ENCODE measurements at regions not wholly inside any gene's neighbourhood (a gene's known extent, or its start where the extent isn't known, plus 50 kb on each side); places are given as distances from the start of the nearest gene placed in this dataset.
A peak's percentile ranks its signal among the peaks of the same experiment; 100 is the strongest.
"Not testable (repeated sequence)": the region's sequence is repeated elsewhere in the genome, so short reads cannot be mapped to it uniquely, and the experiment has no call there.

DNA sequence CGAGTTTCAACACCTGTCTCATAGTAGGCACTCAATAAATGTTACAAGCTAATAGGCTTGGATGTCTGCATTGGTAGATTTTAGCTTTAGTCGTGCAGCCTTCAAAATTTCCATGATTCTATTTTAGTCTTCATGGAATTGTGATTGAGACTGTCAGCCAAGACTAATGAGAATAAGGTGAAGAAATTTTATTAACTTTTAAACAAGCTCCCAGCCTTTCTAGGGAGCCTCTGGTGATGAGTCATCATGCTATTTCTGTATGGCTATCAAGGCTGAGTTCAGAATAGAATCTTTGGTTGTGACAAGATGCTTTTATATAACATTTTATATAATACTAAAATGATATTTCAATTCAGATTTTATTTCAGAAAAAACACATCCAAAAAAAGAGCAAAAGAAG, 685.8 kb downstream of the GABRG1 start:
- H3K36me3 ChIP-seq = no peaks in the 10 kb centered on the region
- no peak overlapping the region for H3K4me3 ChIP-seq
- ATAC-seq = no peak
- TF ChIP-seq, protein P1, sequence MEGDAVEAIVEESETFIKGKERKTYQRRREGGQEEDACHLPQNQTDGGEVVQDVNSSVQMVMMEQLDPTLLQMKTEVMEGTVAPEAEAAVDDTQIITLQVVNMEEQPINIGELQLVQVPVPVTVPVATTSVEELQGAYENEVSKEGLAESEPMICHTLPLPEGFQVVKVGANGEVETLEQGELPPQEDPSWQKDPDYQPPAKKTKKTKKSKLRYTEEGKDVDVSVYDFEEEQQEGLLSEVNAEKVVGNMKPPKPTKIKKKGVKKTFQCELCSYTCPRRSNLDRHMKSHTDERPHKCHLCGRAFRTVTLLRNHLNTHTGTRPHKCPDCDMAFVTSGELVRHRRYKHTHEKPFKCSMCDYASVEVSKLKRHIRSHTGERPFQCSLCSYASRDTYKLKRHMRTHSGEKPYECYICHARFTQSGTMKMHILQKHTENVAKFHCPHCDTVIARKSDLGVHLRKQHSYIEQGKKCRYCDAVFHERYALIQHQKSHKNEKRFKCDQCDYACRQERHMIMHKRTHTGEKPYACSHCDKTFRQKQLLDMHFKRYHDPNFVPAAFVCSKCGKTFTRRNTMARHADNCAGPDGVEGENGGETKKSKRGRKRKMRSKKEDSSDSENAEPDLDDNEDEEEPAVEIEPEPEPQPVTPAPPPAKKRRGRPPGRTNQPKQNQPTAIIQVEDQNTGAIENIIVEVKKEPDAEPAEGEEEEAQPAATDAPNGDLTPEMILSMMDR (IDR thresholded peaks at IDR 0.05) = no peak
- no peak for FAIRE-seq
- H3K27me3 ChIP-seq = no peaks in the 10 kb centered on the region
- WGBS, 2 donors = 26 to 34% methylated on average over 2 of the region's 2 CpGs
- DNase-seq = no peak
- H3K27ac ChIP-seq = no peak overlapping the region
- no peaks in the 10 kb centered on the region for H3K9me3 ChIP-seq
- no peaks in the 10 kb centered on the region for H3K4me1 ChIP-seq
- intact Hi-C loops (cut with DNase I) = no loop called here

DNA sequence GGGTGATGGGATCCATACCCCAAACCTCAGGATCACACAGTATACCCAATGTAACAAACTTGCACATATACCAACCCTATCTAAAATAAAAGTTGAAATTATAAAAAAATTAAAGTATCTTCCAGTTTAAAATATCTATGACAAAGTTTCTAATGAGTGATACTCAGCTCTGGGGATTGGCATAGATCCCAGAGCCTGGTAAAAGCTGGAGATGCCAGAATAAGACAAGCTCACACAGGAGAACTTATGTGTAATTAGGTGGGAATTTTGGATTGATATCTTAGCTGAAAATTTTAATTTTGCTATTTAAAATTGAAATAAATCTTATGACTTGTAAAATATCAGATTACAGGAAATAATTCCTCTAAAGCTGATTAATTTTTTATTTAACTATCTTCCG, 686.5 kb downstream of the GABRG1 start:
- H3K4me3 ChIP-seq = no peak overlapping the region
- ATAC-seq = no peak
- no peak overlapping the region for H3K27ac ChIP-seq
- DNase-seq = no peak
- intact Hi-C loops (cut with DNase I) = no loop called here
- TF ChIP-seq, protein P1 (IDR thresholded peaks at IDR 0.05) = no peak
- no peaks in the 10 kb centered on the region for H3K4me1 ChIP-seq
- no peak for FAIRE-seq
- WGBS, 2 donors = 72 to 91% methylated on average over 1 of the region's 1 CpG
- H3K27me3 ChIP-seq = no peaks in the 10 kb centered on the region
- H3K36me3 ChIP-seq = no peaks in the 10 kb centered on the region
- H3K9me3 ChIP-seq = no peaks in the 10 kb centered on the region

DNA sequence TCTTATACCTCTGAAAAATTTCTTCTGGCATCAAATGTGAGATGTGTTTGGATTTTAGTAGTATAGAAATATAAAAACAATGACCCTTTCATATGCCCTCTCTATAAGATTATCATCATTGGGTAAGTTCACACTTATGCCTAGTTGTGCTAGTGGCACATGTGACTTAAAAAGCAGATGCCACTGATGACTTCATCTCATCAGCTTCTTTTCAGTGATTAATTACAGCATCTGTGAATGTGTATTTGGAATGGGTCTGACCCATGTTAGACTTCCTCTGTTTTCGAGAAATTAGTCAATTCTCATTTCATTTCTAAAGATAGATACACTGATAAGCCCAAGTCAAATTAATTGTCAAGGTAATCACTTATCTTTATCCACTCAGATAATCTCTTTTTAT, 698.7 kb downstream of the GABRG1 start:
- intact Hi-C loops (cut with DNase I) = no loop called here
- no peaks in the 10 kb centered on the region for H3K9me3 ChIP-seq
- no peaks in the 10 kb centered on the region for H3K4me1 ChIP-seq
- ATAC-seq (no peak), DNase-seq (no peak), FAIRE-seq (no peak)
- H3K4me3 ChIP-seq = no peak overlapping the region
- no peaks in the 10 kb centered on the region for H3K27me3 ChIP-seq
- 33 to 51% methylated on average over 1 of the region's 1 CpG for WGBS, 2 donors
- H3K36me3 ChIP-seq = no peaks in the 10 kb centered on the region
- TF ChIP-seq, protein P1 (IDR thresholded peaks at IDR 0.05) = no peak
- H3K27ac ChIP-seq = no peak overlapping the region

DNA sequence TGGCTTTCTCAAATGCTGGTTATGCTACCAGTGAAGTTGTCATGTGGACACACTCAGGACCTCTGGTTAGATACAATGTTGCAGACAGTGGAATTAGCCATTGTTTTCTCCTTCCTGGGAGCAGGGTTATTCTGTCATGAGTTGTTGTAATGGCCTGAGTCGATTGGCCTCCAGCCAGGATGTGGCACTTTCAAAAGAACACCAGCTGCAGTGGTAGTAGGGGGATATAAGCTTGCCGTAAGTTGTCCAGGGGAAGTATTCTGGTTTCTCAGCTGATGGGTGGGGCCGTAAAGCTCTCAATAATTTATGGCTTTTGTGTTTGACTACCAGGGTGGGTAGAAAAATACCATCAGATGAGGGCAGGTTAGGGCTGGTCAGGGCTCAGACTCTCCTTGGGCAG, 697.5 kb upstream of the GNPDA2 start:
- DNase-seq = no peak

DNA sequence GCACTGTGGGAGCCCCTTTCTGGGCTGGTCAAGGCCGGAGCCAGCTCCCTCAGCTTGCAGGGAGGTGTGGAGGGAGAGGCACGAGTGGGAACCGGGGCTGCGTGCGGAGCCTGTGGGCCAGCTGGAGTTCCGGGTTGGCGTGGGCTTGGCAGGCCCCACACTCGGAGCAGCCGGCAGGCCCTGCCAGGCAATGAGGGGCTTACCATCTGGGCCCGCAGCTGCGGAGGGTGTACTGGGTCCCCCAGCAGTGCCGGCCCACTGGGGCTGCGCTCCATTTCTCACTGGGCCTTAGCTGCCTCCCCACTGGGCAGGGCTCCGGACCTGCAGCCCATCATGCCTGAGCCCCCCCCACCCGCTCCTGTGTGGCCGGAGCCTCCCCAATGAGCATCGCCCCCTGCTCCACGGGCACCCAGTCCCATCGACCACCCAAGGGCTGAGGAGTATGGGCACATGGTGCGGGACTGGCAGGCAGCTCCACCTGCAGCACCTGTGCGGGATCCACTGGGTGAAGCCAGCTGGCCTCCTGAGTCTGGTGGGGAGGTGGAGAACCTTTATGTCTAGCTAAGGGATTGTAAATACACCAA, 693.8 kb upstream of the GNPDA2 start:
- FAIRE-seq; H3K27ac ChIP-seq; ATAC-seq; H3K9me3 ChIP-seq; H3K4me1 ChIP-seq; H3K27me3 ChIP-seq; H3K36me3 ChIP-seq; intact Hi-C loops (cut with DNase I); H3K4me3 ChIP-seq: not testable (repeated sequence)
- WGBS, 2 donors = 79 to 87% methylated on average over 21 of the region's 21 CpGs
- DNase-seq = peak in 2 of 6 donors; percentile 17 to 66

More for the DNA sequence above, 697.5 kb upstream of the GNPDA2 start:
- intact Hi-C loops (cut with DNase I) = no loop called here
- Histone ChIP-seq H3K27ac (no peak overlapping the region), H3K36me3 (no peaks in the 10 kb centered on the region), H3K9me3 (no peaks in the 10 kb centered on the region), H3K4me1 (no peaks in the 10 kb centered on the region), H3K27me3 (no peaks in the 10 kb centered on the region), H3K4me3 (no peak overlapping the region)
- ATAC-seq (no peak), FAIRE-seq (no peak)
- TF ChIP-seq, protein P1 (IDR thresholded peaks at IDR 0.05) = no peak
- WGBS, 2 donors = 51 to 70% methylated on average over 3 of the region's 3 CpGs

All from pancreas (tissue), 10 donors.